ENCODE measurements at regions not wholly inside any gene's neighbourhood (a gene's known extent, or its start where the extent isn't known, plus 50 kb on each side); places are given as distances from the start of the nearest gene placed in this dataset.
"Not testable (repeated sequence)": the region's sequence is repeated elsewhere in the genome, so short reads cannot be mapped to it uniquely, and the experiment has no call there.

DNA sequence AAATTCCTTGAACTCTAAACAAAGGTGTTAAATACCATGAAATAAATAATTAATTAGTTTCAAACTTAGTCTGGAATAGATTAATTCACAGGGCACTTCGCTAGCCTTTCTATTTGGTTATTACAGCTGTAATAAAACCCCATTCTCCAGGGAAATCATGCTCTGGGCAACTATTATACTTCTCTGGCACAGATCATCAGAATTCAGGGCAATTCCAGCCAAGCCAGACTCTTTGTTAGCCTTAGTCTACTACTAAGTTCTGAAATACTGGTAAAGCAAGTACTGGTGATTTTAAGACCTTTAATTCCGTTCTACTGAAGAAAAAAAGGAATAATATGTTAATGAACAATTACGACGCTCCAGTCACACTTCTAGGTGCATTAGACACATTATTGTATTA, 123.4 kb upstream of the PDE1A start:
- no peak for DNase-seq

DNA sequence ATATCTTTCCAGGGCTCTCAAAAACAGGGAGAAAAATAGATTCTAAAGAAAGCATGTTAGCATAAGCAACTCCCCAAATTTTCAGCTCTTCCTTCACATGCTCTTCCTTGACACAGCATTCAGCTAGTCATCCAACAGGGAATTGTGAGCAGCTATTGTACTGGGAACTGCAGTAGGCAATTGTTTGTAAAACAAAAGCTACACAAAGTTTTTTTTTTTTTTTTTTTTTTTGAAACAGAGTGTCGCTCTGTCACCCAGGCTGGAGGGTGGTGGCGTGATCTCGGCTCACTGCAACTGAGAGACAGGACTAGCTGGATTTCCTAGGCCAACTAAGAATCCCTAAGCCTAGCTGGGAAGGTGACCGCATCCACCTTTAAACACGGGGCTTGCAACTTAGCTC, 125.4 kb upstream of the PDE1A start:
- DNase-seq = not testable (repeated sequence)

DNA sequence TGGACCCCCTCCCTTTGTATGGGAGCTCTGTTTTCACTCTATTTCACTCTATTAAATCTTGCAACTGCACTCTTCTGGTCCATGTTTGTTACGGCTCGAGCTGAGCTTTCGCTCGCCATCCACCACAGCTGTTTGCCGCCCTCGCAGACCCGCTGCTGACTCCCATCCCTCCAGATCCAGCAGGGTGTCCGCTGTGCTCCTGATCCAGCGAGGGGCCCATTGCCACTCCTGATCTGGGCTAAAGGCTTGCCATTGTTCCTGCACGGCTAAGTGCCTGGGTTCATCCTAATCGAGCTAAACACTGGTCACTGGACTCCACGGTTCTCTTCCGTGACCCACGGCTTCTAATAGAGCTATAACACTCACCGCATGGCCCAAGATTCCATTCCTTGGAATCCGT, 125.9 kb upstream of the PDE1A start:
- DNase-seq = not testable (repeated sequence)

DNA sequence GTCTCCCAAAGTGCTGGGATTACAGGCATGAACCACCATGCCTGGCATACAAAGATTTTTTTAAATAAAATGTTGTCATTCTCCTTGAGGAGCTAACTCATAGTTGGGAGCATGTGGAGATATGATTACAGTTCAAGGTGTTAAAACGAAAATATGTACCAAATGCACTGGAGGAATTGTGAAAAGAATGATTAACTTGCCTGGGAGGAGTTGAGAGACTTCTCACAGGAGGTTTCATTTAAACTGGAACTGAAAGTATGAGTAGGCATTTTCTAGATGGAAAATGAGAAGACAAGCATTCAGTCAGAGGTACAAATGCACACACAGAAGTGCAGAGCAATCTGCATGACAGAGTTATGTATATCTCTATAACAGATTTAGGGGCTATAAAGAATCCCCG, 126.6 kb upstream of the PDE1A start:
- no peak for DNase-seq

DNA sequence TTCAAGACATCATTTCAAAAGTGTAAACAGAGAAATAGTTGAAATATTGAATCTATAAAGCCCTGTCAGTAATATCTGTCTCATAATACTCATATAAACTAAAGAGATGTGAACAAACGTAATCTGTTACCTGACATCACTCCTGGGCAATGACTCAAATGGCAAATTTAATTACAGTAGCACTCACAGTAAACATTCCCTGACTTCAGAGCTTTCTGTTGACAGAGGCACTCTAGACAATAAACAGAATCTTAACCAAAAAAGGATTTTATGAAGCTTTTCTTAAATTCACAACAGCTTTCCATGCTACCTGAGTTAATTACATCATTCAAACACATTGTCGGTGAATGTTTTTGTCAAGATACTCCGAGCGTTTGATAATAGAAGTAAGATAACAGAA, 128.1 kb upstream of the PDE1A start:
- DNase-seq = no peak

DNA sequence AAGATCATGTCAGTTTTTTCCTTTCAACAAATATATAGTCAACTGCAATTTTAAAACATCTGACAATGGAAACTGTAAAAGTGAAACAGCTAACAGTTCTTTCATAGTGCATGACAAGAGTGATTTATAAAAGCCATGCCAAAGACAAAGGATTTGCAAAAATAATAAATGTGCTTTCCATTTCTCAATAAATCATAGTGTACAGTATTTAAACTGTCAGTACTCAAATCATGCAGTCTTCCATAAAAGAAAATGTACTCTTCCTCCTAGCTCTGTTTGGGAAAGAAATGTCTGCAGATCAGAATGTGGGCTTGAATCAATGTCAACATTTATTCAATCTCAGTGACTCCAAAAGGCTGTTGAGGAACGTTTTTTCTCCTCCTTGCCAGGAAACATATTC, 131.7 kb upstream of the PDE1A start:
- DNase-seq = no peak

DNA sequence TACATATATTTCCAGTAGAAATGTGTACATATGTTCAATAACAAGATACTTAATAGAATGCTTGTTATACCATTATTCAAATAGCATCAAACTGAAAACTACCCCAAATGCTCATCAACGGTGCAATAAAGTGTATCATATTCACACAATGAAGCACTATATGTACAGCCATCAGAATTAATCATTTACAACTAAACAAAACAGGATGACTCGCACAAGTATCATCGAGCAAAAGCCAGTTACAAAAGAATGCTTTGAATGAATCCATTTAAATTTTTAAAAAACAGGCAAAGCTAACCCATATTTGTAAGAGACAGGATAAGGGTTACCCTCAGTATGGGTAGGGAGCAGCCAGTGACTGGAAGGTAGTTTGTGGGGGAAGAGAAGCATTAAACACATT, 132.8 kb upstream of the PDE1A start:
- DNase-seq = no peak

DNA sequence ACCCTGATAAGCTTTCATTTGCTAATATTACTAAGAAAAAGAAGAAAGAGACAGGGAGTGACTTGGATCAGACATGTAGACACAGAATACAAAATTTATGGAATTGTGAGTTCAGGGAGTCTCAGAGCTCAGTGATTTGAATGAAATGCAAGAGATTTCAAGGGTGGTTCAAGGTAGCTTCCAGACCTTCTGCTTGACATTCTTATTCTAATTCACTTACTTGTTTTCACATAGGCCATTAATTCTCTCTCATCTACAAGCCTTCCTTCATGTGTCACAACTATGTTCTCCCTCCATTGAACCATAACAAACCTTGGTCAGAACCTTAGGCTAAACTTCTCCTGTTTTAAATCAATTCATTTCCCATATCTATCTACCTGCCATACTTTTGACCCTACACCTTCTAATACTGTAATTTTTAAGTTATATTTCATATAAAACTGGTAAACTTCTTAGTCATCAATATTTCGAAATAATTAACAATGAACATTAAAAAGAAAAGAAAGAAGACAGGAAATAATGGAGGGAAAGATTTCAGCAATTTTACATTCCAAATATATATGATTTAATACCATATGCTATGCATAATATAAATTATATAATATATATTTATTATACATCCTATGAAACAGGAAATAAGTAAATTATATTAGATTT, 139.2 kb upstream of the PDE1A start:
- no peak for DNase-seq

DNA sequence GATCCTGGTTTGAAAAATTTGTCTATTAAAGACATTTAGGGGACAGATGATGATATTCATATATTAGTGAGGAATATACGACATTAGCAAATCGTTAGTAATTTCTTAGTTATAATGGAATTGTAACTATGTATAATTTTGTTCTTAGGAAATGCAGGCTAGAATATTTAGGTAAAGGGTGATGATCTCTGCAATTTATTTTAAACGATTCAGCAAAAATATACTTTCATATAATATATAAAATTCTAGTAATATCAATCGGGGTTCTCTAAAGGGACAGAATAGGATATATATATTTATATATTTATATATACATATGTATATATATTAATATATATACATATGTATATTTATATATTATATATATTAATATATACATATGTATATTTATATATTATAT, 142.5 kb upstream of the DNAJC10 start:
- no peak for DNase-seq

DNA sequence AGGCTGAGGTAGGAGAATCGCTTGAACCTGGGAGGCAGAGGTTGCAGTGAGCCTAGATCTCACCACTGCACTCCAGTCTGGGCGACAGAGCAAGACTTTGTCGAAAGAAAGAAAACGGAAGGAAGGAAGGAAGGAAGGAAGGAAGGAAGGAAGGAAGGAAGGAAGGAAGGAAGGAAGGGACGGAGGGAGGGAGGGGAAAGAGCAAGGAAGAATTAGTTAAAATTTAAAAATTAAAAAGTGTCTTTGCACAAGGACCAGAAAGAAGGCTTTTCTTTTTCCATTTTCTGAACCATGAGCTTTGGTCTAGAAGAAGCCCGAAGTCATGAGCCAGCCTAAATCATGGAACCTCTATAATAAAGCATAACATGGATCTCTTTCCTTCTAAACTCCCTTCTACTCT, 138.2 kb upstream of the DNAJC10 start:
- DNase-seq = no peak

DNA sequence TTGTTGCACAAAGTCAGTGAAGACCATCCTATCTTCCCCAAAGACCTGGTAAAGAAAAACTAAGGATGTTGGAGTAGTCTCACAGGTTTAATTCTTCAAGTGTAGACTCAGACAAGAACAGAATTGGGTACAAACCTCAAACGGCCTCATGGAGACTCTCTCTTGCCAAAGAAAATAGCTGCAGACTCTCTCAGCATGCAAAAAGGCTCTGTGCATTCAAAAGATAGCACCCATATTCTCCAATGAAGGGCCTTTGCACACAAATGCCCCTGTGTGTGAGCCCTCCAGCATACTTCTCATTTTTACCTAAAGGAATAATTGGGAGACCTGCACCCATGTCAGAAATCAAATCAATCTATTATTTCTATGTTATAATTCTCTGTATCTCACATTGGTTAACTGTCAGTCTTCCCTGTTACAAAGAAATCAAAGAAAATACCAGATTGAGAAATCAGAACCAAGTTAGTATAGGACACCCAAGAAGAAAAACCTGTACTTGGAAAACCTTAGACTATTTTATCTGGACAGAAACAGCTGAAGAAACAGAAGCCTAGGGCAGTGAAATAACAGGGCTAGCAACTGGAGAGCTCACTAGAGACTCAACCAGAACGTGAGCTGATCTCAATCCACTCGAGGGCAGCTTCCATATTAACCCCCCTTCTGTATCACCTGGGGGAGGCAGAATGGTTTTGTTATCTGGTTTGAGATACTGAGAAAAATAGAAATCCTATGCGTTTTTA, 134.7 kb upstream of the DNAJC10 start:
- DNase-seq = no peak

DNA sequence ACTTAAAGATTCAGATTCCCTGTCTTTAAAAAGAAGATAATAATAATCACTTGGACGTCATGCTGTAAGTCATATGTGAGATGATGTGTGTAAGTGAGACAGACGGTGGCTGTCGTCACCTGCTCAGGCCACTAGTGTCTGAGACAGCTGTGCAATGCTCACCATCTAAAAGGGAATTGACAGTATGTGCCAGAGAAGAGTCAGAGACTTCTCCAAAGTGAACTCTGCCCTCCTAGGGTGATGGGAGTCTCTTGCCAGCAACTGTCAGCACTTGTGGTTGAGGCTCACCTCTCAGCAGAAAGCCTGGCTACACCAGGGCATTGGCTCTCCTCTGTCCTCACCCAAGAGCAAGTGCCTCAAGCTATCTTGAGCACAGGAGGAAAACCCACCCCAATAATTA, 131.6 kb upstream of the DNAJC10 start:
- no peak for DNase-seq

DNA sequence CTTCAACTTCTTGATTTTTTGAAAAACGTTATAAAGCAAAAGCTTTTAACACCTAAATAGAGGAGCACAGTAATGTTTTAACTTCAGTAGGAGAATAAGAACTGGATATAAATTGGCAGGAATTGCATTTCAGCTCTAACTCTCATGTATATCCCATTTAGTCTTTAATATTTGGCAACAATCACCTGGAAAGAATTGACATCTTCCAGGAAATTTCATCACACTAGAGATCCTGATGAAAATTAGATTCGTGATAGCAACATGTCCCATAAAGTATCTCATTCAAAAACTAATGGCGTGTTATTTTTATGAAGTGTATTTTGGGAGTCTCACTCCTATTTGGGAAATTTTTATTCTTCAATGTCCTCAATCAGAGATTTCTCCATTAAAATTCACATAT, 131.1 kb upstream of the DNAJC10 start:
- no peak for DNase-seq

DNA sequence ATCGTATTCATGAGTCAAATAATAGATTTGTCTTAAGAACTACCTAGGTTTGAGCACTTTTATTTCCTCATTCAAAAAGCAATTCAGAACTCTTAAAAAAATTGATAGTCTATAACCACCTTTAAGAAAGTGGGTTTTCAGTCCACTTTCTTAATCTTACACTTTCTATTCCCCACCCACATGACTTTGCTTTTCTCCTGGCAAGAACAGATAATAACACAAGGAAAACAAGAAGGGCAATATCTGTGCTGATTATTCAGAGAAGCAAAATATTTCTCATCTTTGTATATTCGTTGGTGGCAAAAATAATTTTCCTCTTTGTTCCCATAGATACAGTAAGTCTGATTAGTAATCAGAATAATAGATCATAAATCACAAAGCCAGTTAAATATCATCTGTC, 130.6 kb upstream of the DNAJC10 start:
- DNase-seq = no peak

DNA sequence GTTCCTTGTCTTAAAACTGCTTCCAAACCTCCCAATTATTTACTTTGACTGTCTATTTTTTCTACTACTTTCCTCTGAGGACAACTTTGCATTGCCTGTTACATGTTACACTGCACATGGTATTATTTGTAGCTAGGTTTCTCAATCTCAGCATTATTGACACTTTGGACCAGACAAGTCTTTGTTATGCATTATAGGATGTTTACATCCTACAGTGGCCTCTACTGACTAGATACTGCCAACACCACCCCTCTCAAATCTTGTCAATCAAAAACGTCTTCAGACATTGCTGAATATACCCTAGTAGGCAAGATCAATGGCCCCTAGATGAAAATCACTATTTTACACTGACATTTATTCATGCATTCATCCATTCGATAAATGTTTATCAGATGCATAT, 129.6 kb upstream of the DNAJC10 start:
- DNase-seq = no peak

DNA sequence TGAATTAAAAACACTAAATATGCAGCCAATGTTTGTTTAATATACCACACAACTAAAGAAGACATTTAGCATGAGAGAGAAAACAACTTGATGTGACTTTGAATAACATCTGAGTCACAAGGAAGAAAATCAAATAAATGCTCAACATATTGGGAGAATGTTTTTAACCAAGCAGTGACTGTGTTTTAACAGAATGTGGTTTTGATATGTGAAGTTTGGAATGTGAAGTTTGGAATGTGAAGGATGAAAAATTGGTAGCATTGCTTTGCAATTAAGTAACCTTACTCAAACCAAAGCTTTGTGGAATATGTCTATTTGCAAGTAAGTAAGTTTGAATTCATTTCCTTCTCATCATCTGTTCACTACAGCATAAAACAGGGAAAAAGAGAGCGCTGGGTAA, 128.2 kb upstream of the DNAJC10 start:
- DNase-seq = peak; percentile 36

DNA sequence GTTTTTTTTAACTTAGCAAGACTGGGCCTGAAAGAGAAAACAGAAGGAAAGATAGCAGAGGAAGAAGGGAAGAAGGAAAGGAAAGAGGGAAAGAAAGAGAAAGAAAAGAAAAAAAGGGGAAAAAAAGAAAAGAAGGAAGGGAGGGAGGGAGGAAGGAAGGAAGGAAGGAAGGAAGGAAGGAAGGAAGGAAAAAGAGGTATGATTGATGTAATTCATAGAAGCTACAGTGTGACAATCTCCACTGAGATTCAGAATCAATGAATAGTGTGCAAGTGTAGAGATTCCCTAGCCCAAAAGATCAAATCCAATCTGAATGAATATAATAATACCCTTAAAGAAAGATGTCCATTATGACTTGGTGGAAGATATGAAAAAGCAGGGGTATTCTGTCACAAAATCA, 126.9 kb upstream of the DNAJC10 start:
- DNase-seq = no peak

DNA sequence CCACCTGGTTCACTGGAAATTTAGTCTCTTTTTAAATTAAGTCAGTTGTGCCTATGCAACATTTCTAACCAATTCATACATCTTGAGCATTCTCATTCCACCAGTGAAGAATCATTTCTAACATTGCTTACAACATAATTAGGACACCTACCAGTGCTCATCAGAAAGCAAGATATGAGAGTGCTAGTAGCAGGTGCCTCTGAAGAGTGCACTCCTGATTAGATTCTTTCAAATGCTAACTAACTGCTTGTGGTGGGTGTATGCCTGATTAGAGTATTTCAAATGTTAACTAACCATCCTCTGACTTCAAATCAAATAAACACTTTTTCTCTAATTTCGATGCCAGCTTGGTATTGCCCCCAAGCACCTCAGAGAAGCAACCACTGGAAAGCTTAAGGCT, 124.3 kb upstream of the DNAJC10 start:
- no peak for DNase-seq

DNA sequence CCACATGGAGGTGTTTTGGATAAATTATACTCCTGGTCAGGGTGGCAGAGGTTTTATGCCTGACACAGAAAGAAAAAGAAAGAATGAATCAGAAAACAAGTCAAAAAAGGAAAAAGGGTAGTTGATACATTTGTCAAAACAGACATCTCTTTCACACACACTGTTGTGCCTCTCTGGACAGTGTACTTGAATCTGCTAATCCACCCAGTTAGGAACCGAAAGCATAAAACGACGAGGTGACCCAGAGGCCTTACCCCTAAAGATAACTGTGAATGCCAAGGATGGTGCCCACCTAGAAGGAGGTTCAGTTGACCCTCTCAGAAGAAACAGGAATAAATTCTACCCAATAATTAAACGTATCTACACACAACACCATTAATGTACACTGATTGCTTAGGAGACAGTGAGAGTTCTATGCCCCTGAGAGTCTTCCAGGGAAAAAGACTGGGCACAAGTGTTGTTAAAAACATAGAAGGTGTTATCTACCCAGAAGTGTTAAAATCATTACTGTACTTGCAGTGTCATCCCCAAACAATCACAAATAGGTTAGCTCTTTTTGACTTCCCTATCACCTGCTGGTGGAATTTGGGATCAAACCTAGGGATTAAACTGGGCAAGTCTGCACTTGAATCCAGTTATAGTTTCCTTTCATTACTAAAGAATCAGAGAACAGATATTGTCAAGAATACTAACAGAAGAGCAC, 123.2 kb upstream of the DNAJC10 start:
- DNase-seq = no peak

DNA sequence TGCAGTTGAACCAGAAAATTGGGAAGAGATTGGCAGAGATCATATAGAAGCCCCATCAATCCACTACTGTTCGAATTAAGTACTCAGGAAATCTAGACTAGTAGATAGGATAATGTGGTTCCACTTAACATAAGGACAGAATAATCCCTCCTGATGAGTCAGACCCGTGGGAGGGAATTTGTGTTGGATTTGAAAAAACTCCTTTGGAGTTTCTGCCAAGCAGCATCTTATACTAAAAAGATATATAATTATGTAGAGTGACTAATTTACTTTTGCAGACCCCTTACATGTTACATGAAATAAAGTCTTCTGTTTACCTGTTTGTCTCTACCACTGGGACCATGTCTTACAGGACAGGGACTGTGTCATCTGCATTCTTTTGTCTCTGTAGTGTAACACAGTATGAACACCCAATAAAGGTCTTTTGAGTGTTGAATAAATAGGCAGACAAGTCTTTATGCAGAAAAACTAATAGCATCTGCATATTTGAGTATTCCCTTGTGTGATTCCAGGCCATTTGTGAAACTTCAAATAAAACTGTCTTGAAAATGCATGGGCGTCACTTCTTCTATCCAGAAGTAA, 122.6 kb upstream of the DNAJC10 start:
- DNase-seq = peak; percentile 70

DNA sequence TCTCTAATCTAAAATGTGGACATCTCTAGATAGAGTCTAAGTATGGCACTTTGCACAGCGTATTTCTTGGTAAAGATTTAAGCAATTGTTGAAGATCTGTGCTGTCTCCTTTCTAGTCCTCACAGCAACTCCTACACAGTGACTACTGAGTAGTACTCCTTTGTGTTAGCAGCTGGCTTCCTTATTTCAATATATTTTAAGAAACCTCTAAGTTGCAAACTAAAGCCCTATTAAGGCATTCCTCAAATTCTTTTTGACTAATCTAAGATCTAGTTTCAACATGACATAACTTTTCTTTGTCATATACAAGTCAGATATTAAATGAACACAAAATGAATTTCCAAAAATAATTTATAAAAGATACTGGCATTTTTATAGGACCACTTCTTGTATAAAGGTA, 121.8 kb upstream of the DNAJC10 start:
- no peak for DNase-seq

DNA sequence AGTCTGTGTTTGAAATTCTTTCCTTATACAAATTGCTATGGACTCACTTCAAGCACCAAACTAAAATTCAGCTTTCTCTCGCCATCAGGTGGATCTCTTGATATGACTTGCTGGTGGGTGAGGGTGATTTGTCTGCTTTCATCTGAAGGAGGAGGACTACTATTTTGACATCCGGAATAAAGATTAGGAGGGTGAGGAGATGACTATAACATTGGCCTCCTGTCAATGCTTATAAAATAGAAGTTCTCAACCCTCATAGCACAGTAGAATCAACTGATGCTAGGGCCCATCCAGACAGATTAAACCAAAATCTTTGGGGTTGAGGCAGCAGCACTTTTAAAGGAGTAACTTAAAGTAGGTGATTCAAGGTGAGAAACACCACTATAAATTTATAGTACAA, 120.4 kb upstream of the DNAJC10 start:
- DNase-seq = no peak

DNA sequence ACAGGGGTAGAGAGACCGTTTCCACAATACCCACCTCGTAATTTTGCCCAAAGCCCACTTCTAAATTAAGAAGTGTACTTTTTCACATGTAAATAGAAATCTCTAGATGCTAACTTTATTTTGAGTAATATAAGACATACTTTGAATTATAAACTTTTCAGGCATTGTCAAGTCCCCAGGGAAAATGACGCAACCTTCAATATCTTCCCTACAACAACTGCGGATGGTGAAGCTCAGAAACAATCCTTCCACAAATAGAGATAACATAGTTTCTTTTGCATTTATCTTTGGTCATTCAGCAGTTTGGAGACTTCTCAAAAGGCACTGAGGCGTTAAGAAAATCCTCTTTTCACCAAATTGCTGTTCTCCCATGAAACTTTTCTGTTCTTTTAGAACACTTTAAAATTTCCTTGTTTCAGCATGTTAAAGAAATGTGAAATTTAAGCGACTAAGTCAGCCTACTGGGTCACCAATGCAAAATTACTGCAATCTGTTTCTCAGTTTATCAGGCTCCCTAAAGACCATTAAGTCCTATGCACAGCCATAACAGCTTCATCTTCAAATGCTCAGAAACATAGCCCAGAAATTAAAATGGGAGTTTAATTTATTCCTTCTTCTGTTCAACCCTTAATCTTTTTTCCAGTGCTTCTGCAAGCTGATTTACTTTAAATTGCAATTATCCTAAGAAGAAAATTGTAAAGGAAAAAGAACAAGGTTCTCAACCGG, 118.3 kb upstream of the DNAJC10 start:
- no peak for DNase-seq
